Motor neuron (in vitro differentiated cells): ENCODE measurements at regions not wholly inside any gene's neighbourhood (a gene's known extent, or its start where the extent isn't known, plus 50 kb on each side); places are given as distances from the start of the nearest gene placed in this dataset.
"Not testable (repeated sequence)": the region's sequence is repeated elsewhere in the genome, so short reads cannot be mapped to it uniquely, and the experiment has no call there.

ENCODE experiments used
- ATAC-seq, 8 experiments: fragments of 200-7000 bp; cut with Tn5 transposase; replicated peaks in 6 of 8; 2 replicates each; pipeline ENCODE4 v1.8.0; 2021; ENCODE audit warnings: mild to moderate bottlenecking in 8 of 8, moderate library complexity in 8 of 8
- H3K27ac ChIP-seq, 2 donors: fragments of 250-450 bp; sonication (Bioruptor Pico); 2 replicates each; pipeline ENCODE4 v1.9.0; 2021; ENCODE audit warnings: antibody characterized with exemption in 2 of 2, mild to moderate bottlenecking in 2 of 2, moderate library complexity in 1 of 2
- H3K4me1 ChIP-seq, 2 donors: fragments of 250-450 bp; sonication (Bioruptor Pico); replicated peaks in 1 of 2; 2 replicates each; pipeline ENCODE4 v1.6.1; 2021; ENCODE audit warnings: antibody characterized with exemption in 2 of 2, mild to moderate bottlenecking in 2 of 2, moderate library complexity in 1 of 2
- H3K4me3 ChIP-seq, 5 donors: fragments of 250-450 bp; sonication (Bioruptor Pico); 2 replicates each; pipeline ENCODE4 v1.9.0; 2021; ENCODE audit warnings: antibody characterized with exemption in 5 of 5, mild to moderate bottlenecking in 5 of 5, moderate library complexity in 4 of 5
- WGBS, 10 experiments: fragments of 450-650 bp; shearing (Covaris generic); methylation state at CpG; one replicate each; pipeline ENCODE4 v1.0.0; 2022; 5-methylcytosine and 5-hydroxymethylcytosine counted together
- in situ Hi-C, 9 experiments: fragments of 400-800 bp; cut with MboI; loops; one replicate each; pipeline ENCODE4 v1.15.0; 2021; ENCODE audit warnings: low sequenced_read_pairs in 9 of 9, low pct_unique_long_range_greater_than_20kb in 2 of 9; ENCODE audit not compliant: unreplicated experiment in 9 of 9

DNA sequence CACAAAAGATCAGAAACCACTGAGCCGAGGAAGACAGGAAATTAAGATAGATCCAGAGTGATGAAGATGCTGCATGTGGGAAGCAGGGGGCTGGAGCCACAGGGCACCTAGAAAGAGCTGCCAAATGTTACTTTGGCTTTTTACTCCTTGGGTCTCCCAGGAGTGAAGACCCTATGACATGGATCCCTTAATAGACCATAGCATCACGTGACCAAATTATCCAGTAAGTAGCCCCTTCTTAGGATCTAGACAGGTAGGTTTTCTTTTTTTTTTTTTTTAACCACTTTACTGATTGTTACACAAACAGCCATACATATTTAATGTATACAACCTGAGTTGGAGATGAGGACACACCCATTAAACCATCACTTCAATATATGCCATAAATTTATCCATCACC is 183.9 kb upstream of the SOX21 start:
- 0 to 100% (median 92%) methylated on average over 1 to 2 of the region's 2 CpGs; no CpG with 5 or more reads in 1 of the 10 experiments for WGBS, 10 experiments
- Histone ChIP-seq H3K4me1 (peaks cover 5 to 20% of the 10 kb centered on the region in 2 donors), H3K27ac (no peak overlapping the region), H3K4me3 (no peak overlapping the region)
- in situ Hi-C loops = no loop called here
- ATAC-seq = no peak

DNA sequence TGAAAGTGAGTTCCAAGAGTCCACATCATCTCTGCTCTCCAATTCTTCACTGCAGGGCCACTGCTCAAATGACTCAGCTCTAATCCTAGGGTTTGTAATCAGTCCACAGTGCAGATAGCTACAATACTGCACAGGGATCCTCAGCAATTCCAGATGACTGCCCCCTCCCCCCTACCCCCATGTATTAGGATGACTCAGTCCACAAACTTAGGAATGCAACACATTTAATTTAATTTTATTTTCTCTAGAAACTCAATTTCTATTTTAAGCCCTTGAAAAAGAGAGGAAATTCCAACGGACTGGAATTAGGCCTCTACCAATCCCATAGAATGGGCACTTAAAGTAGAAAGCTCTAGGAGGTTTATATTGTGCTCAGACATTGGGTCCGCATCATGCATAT is 173.8 kb upstream of the SOX21 start:
- in situ Hi-C loops = no loop called here
- 0 to 100% (median 49%) methylated on average over 1 to 2 of the region's 2 CpGs for WGBS, 10 experiments
- H3K4me3 ChIP-seq = no peak overlapping the region
- H3K4me1 ChIP-seq = no peaks in the 10 kb centered on the region
- ATAC-seq = peak in 1 of 8 experiments; percentile 34
- H3K27ac ChIP-seq = no peak overlapping the region

DNA sequence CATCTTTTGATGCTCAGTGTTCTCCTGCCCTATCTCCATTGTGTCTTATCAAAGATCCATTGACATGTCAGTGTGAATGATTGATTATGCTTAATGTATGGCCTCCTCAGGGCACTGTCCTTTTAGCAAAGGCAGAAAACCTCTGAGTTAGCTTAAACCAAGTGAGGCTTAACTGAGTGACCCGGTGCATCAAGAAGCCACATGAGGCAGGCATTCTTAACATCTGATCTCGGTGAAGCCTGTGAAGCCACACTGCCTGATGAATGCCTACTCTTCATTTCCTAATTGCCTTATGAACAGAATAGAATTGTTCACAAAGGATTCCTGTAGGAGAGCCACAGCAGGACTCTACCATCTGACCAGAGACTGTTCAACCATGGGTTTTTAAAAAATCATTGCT is 168.1 kb upstream of the SOX21 start:
- in situ Hi-C loops = no loop called here
- 0 to 50% (median 6%) methylated on average over 1 to 2 of the region's 2 CpGs; no CpG with 5 or more reads in 1 of the 10 experiments for WGBS, 10 experiments
- H3K4me3 ChIP-seq = no peak overlapping the region
- ATAC-seq = peak in 4 of 8 experiments; percentile 16 to 55 (median 36)
- peaks cover 13 to 14% of the 10 kb centered on the region in 2 donors for H3K4me1 ChIP-seq
- no peak overlapping the region for H3K27ac ChIP-seq

DNA sequence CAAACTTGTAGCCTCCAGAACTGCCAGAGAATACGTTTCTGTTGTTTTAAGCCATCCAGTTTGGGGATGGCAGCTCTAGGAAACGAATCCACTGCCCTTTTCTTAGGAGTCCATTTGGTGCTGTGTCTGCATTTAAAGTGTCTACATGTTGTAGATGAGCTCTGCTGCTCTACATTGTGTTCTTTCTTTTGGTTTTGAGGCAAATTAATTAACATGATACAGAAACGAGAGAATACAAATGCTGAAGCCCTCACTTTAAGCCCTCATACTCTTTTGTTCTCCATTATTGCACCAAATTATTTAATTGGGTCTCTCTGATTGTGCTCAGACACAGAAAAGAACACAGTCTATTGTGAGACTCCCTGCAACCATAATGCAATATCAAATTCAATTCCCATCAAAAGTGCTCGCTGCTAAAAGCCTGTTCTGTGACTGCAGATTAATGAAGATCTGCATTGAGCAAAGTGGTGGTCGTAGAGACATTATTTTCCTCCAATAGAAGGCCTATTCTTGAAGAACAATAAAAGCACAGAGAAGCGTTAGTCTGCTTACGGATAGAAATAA is 166.3 kb upstream of the SOX21 start:
- H3K4me1 ChIP-seq = peaks cover 13 to 14% of the 10 kb centered on the region in 2 donors
- in situ Hi-C loops = no loop called here

DNA sequence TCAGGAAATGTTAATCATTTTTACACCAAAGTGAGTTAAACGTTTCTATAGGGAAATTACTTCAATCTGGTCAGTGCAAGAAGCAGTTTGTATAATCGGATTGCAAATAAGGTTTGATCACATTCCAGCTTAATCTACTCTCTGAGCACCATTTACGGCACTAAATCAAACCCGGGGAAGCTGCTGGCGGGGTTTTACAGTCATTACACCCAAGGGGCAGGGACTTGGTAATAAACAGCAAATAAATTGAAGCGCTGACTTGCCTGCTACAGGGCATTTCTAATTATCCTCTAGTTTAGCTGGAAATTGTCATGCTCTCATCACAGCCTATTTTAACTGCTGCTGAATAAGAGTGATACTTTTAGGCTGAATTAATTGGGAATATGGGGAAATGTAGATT is 152.1 kb upstream of the SOX21 start:
- H3K4me1 ChIP-seq = peaks cover 30 to 56% of the 10 kb centered on the region in 2 donors

More for the DNA sequence above, 166.3 kb upstream of the SOX21 start:
- no peak overlapping the region for H3K27ac ChIP-seq
- WGBS, 10 experiments = 0 to 67% (median 49%) methylated on average over 3 to 7 of the region's 7 CpGs; no CpG with 5 or more reads in 1 of the 10 experiments
- peak in 5 of 8 experiments; percentile 35 to 82 (median 73) for ATAC-seq
- H3K4me3 ChIP-seq = no peak overlapping the region

DNA sequence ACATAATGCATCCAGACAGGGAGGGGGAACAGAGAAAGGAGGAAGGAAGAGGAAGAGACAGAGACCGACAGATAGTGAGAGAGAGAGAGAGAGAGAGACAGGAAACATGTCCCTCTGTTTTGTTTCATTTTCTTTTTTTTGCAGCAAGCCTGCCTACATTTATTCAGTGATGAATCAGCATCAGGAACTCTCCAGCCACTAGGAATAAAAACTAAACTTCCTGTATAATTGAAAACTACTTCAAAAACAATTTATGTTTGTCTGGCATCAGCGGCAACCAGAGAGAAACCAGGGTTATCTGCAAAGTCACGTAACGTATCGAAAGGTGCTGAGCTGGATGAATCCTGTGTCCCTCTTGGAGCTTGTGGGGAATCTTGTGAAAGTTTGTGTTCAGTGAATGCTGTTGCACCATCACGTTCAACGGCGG is 148.6 kb upstream of the SOX21 start:
- in situ Hi-C loops = no loop called here
- Histone ChIP-seq H3K4me3 (no peak overlapping the region), H3K27ac (no peak overlapping the region), H3K4me1 (peaks cover 37 to 65% of the 10 kb centered on the region in 2 donors)
- peak in 2 of 8 experiments; percentile 69 to 70 for ATAC-seq
- WGBS, 10 experiments = 4 to 88% (median 60%) methylated on average over 1 to 8 of the region's 8 CpGs; no CpG with 5 or more reads in 1 of the 10 experiments

More for the DNA sequence above, 152.1 kb upstream of the SOX21 start:
- Histone ChIP-seq H3K4me3 (no peak overlapping the region), H3K27ac (no peak overlapping the region)
- in situ Hi-C loops = no loop called here
- 0 to 50% (median 8%) methylated on average over 1 to 6 of the region's 6 CpGs; no CpG with 5 or more reads in 1 of the 10 experiments for WGBS, 10 experiments
- ATAC-seq = peak in 5 of 8 experiments; percentile 86 to 96 (median 94)

DNA sequence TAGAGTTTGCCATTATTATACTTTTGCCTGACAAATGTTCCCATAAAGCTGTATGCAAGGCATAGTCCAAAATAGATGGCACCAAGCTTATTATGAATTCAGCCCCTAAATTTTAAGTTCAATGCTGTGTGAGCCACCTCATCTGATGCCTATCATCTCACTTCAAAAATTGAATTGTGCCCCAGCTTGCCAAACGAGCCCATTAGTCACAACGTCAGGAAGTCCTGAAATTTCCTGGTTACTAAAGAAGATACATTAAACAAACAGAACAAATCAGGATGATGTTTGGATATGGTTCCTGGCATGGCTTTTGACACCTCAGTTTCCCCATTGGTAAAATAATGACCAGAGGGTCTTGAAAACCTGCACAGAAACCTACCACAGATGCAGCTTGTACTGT is 147.5 kb upstream of the SOX21 start:
- no peak for ATAC-seq
- Histone ChIP-seq H3K27ac (no peak overlapping the region), H3K4me1 (peaks cover 27 to 54% of the 10 kb centered on the region in 2 donors), H3K4me3 (no peak overlapping the region)
- in situ Hi-C loops = no loop called here
- 23 to 100% (median 83%) methylated on average over 1 to 2 of the region's 2 CpGs; no CpG with 5 or more reads in 5 of the 10 experiments for WGBS, 10 experiments

DNA sequence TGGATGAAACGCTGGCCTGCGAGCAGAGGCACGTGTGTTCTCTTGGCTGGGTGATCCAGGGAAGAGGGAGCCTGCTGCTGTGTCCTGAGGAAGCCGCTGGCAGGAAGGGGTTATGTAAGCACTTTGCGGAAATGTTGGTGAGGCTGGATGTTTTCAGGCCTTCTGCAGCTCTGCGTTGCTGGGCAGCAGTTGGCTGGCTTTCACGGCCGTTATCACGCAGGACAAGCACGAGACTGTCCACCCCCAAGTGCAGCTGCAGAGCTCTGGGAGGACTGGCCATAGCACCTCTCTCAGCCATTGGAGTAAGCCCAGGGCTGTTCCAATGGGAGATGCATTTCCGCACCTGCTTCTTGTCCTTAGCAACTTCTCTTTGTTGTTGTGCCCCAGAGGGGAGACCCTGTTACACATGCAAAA is 146.9 kb upstream of the SOX21 start:
- H3K4me1 ChIP-seq = peaks cover 25 to 52% of the 10 kb centered on the region in 2 donors
- peak in 5 of 8 experiments; percentile 85 to 96 (median 91) for ATAC-seq
- H3K27ac ChIP-seq = no peak overlapping the region
- in situ Hi-C loops = no loop called here
- no peak overlapping the region for H3K4me3 ChIP-seq
- 0 to 82% (median 65%) methylated on average over 1 to 5 of the region's 11 CpGs; no CpG with 5 or more reads in 4 of the 10 experiments for WGBS, 10 experiments

DNA sequence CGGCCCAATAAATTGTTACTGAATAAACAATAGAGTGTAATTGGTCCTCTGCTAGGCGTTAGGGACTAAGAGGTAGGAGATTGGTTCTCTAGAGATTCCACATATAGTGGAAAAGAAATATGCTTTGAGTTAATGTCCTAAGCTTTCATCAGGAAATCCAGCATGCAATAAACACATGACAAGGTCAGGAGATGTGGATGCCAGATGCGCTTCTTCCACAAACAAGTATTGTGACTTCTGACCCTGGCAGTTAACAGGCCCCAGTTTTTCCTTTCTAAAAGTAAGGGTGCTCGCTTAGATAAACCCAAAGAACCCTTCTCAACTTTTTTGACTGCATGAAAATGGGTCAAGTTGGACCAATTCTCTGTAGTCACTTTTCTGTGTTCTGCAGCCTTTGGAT is 146.5 kb upstream of the SOX21 start:
- ATAC-seq = no peak
- in situ Hi-C loops = no loop called here
- no peak overlapping the region for H3K4me3 ChIP-seq
- H3K4me1 ChIP-seq = peaks cover 25 to 48% of the 10 kb centered on the region in 2 donors
- no peak overlapping the region for H3K27ac ChIP-seq
- 20 to 100% (median 90%) methylated on average over 1 to 3 of the region's 4 CpGs; no CpG with 5 or more reads in 1 of the 10 experiments for WGBS, 10 experiments

DNA sequence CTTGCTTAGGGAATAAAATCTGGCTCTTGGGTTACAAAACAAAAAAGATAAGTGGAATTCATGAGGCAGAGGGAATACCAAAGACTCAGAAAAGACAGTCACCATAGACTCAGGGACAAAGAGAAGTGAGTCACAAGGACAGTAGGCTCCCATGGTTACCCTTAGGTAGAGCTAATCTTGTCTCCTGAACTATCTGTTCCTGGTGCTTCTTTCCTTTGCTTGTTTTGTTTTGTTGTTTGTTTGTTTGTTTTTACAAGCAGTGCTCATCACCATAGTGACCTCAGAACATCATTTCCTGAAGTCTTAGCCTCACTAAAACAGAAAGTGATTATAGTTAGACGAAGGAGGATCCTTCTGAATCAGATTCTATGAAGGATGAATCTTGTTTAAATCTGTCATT is 142.3 kb upstream of the SOX21 start:
- in situ Hi-C loops = no loop called here
- ATAC-seq = no peak
- Histone ChIP-seq H3K4me3 (no peak overlapping the region), H3K27ac (no peak overlapping the region), H3K4me1 (peaks cover 8 to 11% of the 10 kb centered on the region in 2 donors)
- WGBS, 10 experiments = 0 to 100% (median 61%) methylated on average over 1 of the region's 1 CpG; no CpG with 5 or more reads in 2 of the 10 experiments

DNA sequence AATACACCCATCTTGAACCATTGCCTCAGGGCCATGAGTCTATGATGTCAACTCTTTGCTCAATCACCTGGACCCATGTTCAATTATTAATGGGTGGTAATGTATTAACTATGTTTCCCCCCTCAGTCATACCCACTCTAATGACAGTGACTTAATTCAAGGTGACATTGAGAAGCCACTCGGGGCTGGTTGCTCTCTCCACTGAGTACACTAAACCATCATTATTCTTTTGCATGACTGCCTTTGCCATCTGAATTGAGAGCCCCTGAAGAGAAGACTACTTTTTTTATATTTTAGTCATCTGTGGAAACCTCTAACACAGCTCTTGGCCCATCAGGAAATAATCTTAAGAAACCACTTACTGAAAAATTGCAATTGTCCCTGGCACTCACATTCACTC is 139.2 kb upstream of the SOX21 start:
- WGBS, 10 experiments = 83 to 100% (median 86%) methylated on average over 1 of the region's 1 CpG; no CpG with 5 or more reads in 7 of the 10 experiments
- H3K27ac ChIP-seq = no peak overlapping the region
- in situ Hi-C loops = no loop called here
- no peak overlapping the region for H3K4me3 ChIP-seq
- ATAC-seq = no peak
- no peaks in the 10 kb centered on the region for H3K4me1 ChIP-seq

DNA sequence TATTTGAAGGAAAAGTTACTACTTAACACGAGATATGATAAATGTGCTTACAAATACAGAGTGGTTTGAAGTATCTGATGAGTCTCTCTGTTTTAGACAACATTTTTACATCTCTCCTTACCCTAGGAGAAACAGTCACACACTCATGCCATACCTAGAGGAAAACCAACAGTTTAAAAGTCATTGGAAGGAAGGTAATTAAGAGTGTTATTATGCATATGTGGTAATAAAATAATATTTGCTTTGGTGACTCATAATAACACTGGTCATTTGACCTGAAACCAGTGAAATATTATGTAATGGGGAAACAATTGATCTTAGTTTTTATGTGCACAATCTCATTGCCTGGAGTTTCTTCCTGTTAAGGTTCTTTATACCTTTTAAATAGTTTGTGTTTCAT is 136.9 kb upstream of the SOX21 start:
- in situ Hi-C loops = no loop called here
- H3K4me3 ChIP-seq = no peak overlapping the region
- ATAC-seq = no peak
- H3K4me1 ChIP-seq = no peaks in the 10 kb centered on the region
- no peak overlapping the region for H3K27ac ChIP-seq
- 0 to 100% (median 17%) methylated on average over 1 of the region's 1 CpG; no CpG with 5 or more reads in 2 of the 10 experiments for WGBS, 10 experiments

DNA sequence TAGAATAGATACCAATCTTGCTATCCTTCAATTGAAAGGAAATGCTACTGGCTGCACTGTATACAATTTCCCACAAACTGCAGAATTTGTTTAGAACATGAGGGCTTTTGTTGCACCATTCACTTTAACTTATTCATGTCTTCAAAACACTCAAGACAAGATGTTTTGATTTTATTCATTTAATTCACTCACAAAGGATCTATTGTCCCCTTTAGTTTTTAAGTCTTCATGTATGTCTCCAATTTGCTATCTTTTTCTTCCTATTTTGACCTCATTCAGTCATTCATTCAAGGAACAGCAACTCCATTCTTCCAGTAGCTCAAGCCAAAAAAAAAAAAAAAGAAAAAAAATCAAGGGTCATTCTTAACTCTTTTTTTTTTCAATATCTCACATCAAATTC is 130.6 kb upstream of the SOX21 start:
- no peak overlapping the region for H3K27ac ChIP-seq
- ATAC-seq = no peak
- no peaks in the 10 kb centered on the region for H3K4me1 ChIP-seq
- H3K4me3 ChIP-seq = no peak overlapping the region
- in situ Hi-C loops = no loop called here

DNA sequence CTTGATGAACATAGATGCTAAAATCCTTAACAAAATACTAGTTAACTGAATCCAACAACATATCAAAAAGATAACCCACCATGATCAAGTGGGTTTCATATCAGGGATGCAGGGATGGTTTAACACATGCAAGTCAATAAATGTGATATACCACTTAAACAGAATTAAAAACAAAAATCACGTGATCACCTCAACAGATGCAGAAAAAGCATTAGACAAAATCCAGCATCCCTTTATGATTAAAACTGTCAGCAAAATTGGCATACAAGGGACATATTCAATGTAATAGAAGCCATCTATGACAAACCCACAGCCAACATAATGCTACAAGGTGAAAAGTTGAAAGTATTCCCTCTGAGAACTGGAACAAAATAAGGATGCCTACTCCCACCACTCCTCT is 124.7 kb upstream of the SOX21 start:
- WGBS, 10 experiments = 0 to 100% (median 50%) methylated on average over 1 of the region's 1 CpG; no CpG with 5 or more reads in 2 of the 10 experiments
- H3K4me3 ChIP-seq, H3K27ac ChIP-seq, ATAC-seq, H3K4me1 ChIP-seq, in situ Hi-C loops: not testable (repeated sequence)
